ENCODE measurements at regions not wholly inside any gene's neighbourhood (a gene's known extent, or its start where the extent isn't known, plus 50 kb on each side); places are given as distances from the start of the nearest gene placed in this dataset.

- TF ChIP-seq GATA2 (IDR thresholded peaks at IDR 0.05; ENCODE audit: low read depth, low read length): no peak
- no peak for TF ChIP-seq GATA3 (IDR thresholded peaks at IDR 0.05; ENCODE audit: low read depth, low read length)
These were observed 399.0 kb upstream of the BRINP1 start for GRCh38 chr9:119768266-119768665.

Measured in SH-SY5Y (cell line).